NCI-H2196 (cell line): ENCODE measurements at regions not wholly inside any gene's neighbourhood (a gene's known extent, or its start where the extent isn't known, plus 50 kb on each side); places are given as distances from the start of the nearest gene placed in this dataset.
"Not testable (repeated sequence)": the region's sequence is repeated elsewhere in the genome, so short reads cannot be mapped to it uniquely, and the experiment has no call there.

ENCODE experiments used
- DNase-seq: peaks from one replicate; lab custom pipeline; 2025; ENCODE audit not compliant: unreplicated experiment; lab: John Stamatoyannopoulos, UW

DNA sequence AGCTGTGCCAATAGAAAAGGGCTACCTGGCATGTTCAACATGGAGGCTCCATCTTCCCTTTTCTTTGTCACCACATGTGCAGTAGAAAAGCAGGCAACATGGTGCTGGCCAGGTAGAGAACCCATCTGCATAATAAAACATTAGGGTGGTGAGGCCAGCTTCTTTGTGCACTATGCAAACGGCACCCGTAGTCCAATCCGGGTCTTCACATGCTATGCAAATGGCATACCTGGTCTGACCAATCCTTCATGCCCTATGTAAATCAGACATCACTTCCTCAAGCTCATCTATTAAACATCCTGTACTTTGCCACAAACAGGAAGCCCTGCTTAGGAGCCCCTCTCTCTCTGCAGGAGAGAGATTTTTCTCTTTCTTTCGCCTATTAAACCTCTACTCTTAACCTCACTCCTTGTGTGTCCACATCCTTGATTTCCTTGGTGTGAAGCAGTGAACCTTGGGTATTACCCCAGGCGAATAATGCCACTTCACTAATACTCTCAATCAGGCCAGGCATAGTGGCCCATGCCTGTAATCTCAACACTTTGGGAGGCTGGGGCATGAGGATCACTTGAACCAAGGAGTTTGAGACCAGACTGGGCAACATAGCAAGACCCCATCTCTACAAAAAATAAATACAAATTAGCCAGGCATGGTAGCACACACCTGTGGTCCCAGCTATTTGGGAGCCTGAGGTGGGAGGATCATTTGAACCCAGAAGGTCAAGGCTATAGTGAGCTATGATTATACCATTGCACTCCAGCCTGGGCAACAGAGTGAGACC, 111.3 kb upstream of the MRI1 start:
- peak; percentile 47 for DNase-seq

DNA sequence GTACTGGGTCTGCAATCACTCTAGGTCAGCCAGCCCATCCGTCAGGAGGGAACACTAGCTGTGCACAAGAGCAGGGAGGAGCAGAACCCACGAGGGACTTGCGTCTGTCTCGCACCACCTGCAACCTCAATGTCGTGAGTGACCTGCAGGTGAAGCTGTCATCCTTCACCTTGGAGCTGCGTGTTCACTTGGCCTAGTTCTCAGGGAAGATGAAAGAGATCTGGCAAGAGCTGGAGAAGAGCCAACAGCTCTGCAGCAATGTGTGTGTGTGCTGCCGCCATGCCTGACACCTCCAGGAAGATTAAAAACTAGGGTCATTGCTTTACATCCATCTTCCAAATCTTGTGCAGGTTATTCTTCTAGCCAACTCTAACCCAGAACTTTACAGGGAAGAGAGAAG, 117.6 kb upstream of the MRI1 start:
- peak; percentile 49 for DNase-seq

DNA sequence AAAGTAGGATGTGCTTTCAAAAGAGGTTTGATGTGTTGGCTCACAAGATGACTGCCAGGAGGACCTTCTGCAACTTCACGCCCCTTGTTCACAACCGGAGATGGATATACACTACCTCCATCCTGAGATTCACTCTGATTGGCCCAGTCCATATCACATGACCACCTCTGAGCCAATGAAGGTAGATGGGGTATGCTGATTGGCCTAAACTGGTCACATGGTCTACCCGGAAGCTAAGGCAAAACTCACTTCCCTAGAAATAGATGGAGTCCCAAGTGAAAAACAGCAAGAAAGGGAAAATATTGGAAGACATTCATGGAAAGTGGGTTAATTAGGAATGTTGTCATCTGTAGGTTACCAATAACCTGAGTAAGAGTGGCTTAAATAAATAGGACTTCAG, 119.7 kb upstream of the MRI1 start:
- DNase-seq = no peak

DNA sequence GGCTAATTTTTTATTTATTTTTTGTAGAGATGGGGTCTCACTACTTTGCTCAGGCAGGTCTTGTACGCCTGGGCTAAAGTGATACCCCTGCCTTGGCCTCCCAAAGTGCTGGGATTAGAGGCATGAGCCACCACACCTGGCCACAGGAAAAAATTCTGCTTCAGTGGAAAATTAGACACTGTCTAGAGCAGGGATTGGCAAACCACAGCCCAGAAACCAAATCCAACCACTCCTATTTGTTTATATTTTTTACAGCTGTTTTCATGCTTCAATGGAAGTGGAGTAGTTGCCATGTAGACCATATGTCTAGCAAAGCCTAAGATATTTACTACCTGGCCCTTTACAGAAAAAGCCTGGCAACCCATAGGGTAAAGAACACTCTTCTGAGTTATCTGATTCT, 123.7 kb upstream of the MRI1 start:
- DNase-seq = peak; percentile 51

DNA sequence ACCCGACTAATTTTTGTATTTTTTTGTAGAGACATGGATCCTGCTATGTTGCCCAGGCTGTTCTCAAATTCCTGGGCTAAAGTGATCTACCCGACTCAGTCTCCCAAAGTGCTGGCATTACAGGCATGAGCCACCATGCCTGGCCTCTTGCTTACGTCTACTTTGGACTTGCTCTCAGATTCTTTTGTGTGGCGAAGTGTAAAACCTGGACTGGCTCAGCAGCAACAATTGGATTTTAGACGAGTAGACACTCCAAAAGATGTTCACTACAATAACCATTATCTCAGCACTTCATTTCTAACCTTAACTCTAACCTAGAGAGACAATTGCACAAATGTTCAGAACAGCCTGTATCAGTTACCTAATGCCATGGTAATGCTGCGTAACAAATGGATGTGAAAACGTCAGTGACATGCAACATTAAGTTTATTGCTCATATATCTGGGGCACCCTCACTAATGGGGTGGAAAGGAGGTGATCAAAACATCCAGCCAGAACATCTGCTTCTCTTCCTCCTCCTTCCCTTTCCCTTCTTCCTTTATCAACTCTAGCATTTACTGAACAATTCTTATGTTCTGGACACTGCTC, 124.9 kb upstream of the MRI1 start:
- DNase-seq = no peak

DNA sequence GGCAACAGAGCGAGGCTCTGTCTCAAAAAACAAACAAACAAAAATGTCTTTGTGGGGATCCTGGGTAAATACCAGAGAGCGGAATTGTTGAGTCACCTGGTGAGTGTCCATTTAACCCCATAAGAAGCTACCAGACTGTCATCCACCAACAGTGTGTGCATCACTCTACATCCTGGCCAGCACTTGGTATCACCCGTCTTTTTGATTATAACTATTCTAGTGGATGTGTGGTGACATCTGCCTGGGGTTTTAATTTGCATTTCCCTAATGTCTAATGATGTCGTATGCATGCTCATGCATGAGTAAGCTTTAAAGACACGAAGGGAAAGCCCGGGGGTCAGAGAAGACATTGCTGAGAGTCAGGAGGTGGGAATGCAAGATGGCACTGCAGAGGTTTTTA, 126.7 kb upstream of the MRI1 start:
- DNase-seq = no peak

DNA sequence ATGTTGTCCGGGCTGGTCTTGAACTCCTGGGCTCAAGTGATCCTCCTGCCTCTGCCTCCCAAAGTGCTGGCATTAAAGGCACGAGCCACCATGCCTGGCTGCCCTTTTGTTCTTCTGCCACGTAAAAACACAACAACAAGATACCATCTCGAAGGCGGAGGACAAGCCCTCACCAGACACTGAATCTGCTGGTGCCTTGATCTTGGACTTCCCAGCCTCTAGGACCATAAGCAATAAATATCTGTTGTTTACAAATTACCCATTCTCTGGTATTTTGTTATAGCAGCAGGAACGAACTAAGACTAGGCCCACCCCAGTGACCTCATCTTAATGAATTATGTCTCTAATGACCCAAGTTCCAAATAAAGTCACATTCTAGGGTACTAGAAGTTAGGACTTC, 128.4 kb upstream of the CACNA1A start:
- DNase-seq = no peak

DNA sequence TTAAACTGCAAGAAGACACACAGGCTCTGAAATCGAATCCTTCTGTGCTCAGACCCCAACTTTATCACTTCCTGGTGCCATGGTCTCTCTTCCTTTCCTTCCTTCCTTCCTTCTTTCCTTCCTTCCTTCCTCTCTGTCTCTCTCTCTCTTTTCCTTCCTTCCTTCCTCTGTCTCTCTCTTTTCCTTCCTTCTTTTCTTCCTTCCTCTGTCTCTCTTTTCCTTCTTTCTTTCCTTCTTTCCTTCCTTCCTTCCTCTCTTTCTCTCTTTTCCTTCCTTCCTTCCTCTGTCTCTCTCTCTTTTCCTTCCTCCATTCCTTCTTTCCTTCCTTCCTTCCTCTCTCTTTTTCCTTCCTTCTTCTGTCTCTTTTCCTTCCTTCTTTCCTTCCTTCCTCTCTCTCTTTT, 127.2 kb upstream of the CACNA1A start:
- DNase-seq = no peak

DNA sequence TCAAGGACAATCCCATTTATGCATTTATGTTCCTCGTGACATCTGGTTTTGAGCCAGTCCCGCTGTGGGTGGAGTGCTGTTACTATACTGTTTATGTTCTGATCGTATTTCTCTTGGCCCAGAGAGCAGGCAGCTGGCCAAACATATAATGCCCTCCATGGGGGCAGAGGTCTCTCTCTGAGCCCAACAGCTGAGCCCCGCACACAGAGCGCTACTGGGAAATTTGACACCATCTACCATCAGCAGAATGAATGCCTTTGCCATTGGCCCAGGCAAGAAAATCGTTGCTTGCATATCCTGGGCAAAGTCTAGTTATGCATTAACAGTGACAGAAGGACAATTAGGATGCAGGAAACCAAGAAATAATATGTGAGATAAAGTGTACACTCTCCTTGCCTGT, 126.8 kb upstream of the CACNA1A start:
- DNase-seq = peak; percentile 94

DNA sequence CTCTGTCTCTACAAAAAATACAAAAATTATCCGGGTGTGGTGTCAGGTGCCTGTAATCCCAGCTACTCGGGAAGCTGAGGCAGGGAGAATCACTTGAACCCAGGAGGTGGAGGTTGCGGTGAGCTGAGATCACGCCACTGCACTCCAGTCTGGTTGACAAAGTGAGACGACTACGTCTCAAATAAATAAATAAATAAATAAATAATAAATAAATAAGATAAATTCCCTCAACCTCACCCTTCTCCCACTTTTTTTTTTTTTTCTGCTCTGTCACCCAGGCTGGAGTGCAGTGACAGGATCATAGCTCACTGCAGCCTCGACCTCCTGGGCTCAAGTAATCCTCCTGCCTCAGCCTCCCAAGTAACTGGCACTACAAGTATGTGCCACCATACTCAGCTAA, 125.9 kb upstream of the CACNA1A start:
- not testable (repeated sequence) for DNase-seq

DNA sequence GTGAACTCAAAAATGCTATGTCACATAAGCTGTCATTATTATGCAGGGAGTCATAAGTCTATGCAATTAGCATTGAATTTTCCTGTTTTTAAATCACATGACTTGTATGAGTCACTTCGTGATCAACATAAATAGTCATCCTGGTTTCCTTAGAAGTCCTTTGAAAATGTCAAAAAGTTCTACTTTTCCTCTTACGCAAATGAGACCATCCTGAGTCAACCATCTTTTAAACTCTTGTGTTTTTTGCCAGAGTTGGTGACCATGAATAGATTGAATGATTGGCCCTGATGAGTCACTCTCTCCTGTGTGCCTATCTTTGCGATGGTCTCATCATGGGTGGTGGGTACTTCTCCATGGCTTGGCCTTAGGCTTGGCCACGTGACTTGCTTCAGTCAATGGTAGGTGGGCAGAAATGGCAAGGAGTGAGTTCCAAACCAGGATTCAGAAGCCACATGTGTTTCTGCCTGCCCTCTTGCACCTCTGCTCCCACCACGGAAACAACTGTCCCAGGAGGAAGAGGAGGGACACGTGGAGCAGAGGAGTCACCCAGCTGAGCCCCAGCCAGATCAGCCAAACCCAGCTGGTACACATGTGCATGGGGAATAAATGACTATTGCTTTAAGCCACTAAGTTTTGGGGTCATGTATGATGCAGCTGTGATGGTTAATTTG, 123.5 kb upstream of the CACNA1A start:
- DNase-seq = no peak

DNA sequence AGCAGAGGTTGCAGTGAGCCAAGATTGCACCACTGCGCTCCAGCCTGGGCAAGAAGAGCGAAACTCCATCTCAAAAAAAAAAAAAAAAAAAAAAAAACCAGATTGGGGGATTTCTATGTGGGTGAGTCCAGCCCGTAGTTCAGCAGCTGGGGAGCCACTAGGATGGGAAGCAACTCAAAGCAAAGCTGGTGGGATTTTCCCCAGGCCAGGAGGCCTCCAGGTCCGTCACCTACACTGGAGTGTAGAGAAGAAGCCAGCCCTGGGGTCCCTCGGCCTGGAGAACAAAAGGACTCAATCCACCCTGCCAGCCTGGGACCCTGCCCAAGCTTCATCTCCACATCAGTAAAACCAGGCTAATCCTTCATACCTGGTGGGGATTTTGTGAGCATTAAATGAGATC, 121.3 kb upstream of the CACNA1A start:
- no peak for DNase-seq

DNA sequence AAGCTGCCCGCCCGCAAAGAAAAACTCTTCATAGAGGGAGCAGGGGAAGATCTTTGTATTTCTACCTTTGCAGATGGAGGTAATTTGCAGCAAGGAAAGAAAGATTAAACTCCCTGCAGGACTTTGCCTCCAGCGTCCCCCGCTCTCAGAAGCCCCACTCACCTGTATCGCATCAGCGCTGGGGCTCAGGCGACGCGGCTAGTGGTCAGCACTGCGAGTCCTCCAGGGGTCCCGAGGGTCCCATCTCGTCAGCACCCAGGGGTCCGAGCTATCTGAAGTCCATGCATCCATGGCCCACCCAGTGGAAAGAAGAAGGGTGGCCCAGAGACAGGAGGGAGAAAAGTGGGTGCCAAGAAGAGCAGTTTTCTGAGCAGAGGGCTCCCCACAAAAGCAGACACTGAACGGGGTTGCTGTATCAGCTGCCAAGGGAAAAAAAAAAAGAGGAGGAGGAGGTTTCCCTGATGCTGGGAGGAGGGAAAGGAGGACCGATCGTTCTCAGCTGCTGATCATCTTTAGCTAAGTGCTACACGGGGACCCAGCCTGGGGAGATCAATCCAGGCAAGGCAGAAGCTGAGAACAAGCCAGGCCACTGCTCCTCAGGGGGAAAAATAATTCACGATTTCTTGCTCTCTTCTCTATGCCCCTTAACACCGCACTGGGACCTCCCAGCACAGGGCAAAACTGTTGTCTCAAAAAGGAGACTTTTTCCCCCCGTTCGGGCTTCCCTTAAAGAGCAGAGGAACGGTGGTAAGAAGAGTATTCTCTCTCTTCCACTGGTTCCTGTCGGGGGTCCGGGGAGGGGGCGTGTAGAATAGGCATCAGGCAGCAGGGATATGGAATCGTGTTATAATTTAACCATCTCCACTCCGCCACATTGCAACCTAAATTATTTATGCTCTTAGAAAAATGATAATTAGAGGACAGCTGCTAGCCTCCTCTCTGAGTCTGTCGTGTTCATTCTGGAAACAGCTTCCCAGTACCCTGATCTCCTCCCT, 117.7 kb upstream of the CACNA1A start:
- DNase-seq = peak; percentile 48

DNA sequence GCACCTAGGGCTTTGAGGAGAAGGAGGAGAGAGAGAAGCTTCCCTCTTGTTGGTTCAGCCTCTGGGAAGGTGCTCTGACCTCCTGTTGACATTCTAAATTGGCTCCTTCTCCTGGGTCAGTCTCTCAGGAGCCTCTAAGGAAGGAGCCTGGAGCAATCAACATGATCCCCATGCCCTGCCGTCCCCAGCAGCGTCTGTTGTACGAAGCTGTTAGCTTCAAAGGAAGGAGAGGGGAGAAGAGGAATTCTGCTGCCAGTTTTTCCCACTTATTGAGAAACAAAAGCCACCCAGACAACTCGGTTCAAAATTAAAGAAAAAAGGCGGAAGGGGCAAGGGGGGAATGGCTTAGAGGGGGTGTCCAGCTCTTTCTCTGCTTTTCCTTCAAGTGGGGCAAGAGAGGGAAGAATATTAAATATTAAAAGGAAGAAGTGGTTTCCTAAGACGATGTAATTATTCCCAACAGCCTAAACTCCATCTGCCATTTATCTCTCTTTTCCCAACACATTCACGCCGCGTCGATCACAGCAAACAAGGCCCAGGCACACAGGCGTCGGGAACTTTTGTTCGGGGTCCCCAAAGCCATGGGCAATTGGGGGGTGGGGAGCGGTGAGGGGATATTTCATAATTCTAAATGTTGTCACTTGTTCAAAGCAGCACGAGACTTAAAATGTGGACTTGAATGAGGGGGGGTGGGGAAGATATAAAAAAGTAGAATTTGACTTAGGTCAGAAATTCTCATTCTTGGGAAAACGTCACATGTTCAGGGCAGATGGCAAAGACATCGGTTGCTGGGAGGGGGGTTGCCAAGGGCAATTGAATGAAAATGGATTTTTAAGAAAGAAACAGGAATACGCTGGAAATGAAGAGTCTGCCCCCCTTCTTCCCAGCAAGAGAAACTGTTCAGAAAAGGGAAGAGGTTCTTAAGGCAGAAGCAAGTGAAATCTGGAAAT, 116.8 kb upstream of the CACNA1A start:
- peak; percentile 39 for DNase-seq

DNA sequence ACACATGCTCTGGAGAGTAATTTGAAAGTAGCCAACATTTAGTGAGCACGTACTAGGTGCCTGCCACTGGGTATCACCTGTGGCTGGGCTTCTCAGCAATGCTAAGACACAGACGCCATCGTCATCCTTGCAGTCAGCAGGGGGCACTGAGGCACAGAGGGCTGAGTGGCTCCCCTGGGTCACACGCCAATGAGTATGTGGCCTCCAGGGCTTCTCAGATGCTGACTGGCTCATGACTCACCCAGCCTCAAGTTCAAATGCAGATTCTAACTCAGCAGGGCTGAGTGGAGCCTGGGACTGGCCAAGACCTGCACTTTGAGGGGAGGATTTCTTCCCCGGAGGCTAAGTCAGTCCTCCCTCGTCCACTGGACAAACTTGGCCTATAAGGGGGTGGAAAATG, 115.1 kb upstream of the CACNA1A start:
- DNase-seq = peak; percentile 25

DNA sequence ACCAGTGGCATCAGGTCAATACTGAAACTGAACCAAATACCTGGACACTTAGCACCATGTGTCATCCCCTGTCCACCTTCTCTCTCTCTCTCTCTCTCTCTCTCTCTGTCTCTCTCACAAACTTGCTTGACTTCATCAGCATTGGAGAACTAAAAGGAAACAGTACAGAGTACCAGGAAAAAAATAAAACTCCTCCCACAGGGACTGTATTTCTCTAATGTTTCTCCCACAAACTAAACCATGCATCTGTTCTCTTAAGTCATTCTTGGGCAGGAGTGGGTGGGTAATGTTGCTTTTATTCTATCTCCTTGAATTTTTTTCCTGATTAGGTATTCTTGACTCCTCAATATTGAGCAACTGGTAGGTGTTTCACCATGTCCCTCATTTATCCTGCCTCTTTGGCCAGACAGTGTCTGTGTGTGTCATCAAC, 112.9 kb upstream of the CACNA1A start:
- no peak for DNase-seq

DNA sequence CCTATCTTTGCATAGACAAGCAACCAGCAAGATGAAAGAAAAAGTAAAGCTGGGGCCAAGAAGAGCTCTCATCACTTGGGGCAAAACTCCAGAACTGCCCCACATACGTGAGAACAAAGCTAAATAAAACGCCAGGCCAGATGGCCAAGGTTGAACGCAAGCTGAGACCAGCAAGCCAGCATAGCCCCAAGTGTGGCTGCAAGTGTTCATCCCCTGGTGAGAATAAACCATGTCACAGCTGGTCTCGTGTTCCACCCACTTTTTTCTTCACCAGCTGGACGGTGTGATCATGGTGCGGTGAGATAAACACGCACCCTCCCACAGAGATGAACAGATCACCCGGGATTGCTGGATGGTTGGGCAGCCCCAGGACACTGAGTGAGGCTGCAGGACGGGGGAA, 109.6 kb upstream of the CACNA1A start:
- DNase-seq = no peak

DNA sequence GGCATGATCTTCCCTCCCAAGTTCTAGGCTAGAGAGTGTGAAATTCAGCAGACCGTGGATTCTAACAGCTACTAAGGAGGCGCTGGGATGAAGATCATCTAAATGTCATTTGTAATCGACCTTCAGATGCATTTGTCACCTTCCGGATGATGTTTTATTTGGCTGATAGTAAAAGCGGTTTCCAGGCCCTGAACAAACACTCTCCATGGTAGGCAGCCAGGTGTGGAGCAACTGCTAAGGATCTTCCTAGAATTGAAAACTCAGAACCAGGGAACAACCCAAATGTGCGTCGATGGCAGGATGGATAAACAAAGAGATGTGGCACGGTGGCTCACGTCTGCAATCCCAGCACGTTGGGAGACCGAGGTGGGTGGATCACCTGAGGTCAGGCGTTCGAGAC, 107.2 kb upstream of the CACNA1A start:
- peak; percentile 70 for DNase-seq

DNA sequence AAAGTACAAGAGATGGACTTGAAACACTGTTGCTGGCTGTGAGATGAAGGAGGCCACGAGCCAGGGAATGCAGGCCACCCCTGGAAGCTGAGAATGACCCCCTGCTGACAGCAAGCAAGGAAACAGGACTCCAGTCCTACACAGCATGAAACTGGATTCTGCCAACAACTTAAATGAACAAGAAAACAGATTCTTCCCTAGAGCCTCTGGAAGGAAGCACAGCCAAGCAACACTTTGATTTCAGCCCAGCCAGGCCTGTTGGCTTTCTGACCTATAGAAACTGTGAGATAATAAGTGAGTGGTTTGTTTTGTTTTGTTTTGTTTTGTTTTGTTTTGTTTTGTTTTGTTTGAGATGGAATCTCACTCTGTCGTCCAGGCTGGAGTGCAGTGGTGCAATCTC, 105.3 kb upstream of the CACNA1A start:
- no peak for DNase-seq
